Spleen (tissue), 7 donors: ENCODE measurements at regions not wholly inside any gene's neighbourhood (a gene's known extent, or its start where the extent isn't known, plus 50 kb on each side); places are given as distances from the start of the nearest gene placed in this dataset.

ENCODE experiments used
- POLR2A ChIP-seq, 3 donors: fragments of 450-650 bp; IDR thresholded peaks; one replicate each; pipeline ENCODE4 v1.5.1; 2017; ENCODE audit warnings: antibody characterized with exemption in 3 of 3, mild to moderate bottlenecking in 1 of 3
- TF ChIP-seq, protein P1 (sequence below), 11 experiments: fragments of 200-600 bp in 7 of 11; fragments of 450-650 bp in 4 of 11; sonication (generic) in 4 of 11; IDR thresholded peaks in 8 of 11; conservative IDR thresholded peaks in 3 of 11; 1 replicate in 7 of 11; 2 replicates in 4 of 11; pipeline versions ENCODE4 v1.4.0 to v1.8.0; 2016 to 2021; ENCODE audit warnings: antibody characterized with exemption in 11 of 11, inconsistent platforms in 4 of 11, mild to moderate bottlenecking in 1 of 11
- donor health status: DM: no; HTN: no; CAD: no; lungs with moderate emphysema.
- donor health status: DM: no; HTN: no; CAD: no.
- donor health status: DM: no; HTN: no; CAD: no.

DNA sequence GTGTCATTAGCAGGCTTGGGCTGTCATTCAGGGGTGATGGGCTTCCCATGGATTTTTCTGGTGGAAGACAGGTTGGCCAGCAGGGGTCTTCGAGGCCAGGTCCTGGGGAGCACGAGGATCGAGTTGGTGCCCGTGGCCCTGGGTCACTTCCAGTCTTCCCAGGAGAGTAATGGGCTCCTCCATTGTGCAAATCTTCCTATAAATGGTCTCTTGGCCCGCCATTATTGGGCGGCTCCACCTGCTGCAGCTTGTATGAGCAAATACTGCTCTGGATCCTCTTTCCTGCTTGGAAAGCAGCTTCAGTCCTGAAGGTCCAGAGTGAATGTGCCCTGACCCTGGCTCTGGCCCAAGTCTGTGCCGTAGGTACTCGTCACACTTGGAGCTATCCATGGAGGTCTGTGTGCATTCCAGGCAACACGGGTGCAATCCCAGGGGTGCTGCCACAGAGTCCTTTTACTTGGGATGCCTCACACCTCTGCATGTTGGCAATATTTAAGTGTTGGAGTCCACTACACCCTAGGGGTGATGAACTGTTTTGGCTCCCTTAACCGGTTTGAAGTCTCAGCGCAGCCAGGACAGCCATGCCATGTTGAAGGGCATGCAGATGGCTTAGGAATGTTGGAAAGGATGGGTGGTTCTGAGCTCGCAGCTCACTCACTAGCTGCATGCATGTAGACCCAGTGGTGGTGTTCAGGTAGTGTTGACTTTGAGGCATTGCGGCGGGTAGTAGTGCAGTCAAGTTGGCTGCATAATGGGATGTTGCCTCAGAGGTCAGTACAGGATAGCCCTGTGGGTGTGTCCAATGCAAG is 97.6 kb downstream of the SNRPN start:
- no peak for TF ChIP-seq POLR2A (IDR thresholded peaks at IDR 0.05)
- TF ChIP-seq, protein P1, sequence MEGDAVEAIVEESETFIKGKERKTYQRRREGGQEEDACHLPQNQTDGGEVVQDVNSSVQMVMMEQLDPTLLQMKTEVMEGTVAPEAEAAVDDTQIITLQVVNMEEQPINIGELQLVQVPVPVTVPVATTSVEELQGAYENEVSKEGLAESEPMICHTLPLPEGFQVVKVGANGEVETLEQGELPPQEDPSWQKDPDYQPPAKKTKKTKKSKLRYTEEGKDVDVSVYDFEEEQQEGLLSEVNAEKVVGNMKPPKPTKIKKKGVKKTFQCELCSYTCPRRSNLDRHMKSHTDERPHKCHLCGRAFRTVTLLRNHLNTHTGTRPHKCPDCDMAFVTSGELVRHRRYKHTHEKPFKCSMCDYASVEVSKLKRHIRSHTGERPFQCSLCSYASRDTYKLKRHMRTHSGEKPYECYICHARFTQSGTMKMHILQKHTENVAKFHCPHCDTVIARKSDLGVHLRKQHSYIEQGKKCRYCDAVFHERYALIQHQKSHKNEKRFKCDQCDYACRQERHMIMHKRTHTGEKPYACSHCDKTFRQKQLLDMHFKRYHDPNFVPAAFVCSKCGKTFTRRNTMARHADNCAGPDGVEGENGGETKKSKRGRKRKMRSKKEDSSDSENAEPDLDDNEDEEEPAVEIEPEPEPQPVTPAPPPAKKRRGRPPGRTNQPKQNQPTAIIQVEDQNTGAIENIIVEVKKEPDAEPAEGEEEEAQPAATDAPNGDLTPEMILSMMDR (IDR thresholded peaks at IDR 0.05 in 8 of 11, conservative IDR thresholded peaks at IDR 0.05 in 3 of 11) = no peak
